SK-N-SH treated with all-trans-retinoic acid at 6 μM for 48 hours (cell line): ENCODE measurements at regions not wholly inside any gene's neighbourhood (a gene's known extent, or its start where the extent isn't known, plus 50 kb on each side); places are given as distances from the start of the nearest gene placed in this dataset.

ENCODE experiments used
- ARNTL ChIP-seq: fragments of 450-650 bp; formaldehyde crosslinking; IDR thresholded peaks from 2 replicates; pipeline ENCODE4 v1.5.0; 2020; ENCODE audit warnings: low read depth, mild to moderate bottlenecking, moderate library complexity, borderline replicate concordance
- BACH2 ChIP-seq: fragments of 250-450 bp; sonication (Bioruptor Pico); IDR thresholded peaks from 2 replicates; pipeline ENCODE4 v1.9.0; 2021; ENCODE audit warnings: mild to moderate bottlenecking, borderline replicate concordance
- GLIS3 ChIP-seq: fragments of 250-450 bp; sonication (Bioruptor Pico); IDR thresholded peaks from 2 replicates; pipeline ENCODE4 v1.5.0; 2020; ENCODE audit warnings: mild to moderate bottlenecking, moderate library complexity
- TOX ChIP-seq: fragments of 250-450 bp; sonication (Bioruptor Pico); IDR thresholded peaks from 2 replicates; pipeline ENCODE4 v1.8.0; 2021; ENCODE audit warnings: mild to moderate bottlenecking, moderate library complexity, borderline replicate concordance
- ZNF70 ChIP-seq: fragments of 450-650 bp; formaldehyde crosslinking; IDR thresholded peaks from 2 replicates; pipeline ENCODE4 v1.5.0; 2020; ENCODE audit warnings: mild to moderate bottlenecking, moderate library complexity
- ZNF8 ChIP-seq: fragments of 450-650 bp; formaldehyde crosslinking; IDR thresholded peaks from 2 replicates; pipeline ENCODE4 v1.5.0; 2020; ENCODE audit warnings: mild to moderate bottlenecking, moderate library complexity
- TF ChIP-seq, protein P1 (sequence below): fragments of 250-450 bp; sonication (Bioruptor Pico); IDR thresholded peaks from 2 replicates; pipeline ENCODE4 v1.5.1; 2020; ENCODE audit warnings: low read depth, mild to moderate bottlenecking, moderate library complexity
- TF ChIP-seq, protein P2 (sequence below): fragments of 250-450 bp; sonication (Bioruptor Pico); IDR thresholded peaks from 2 replicates; pipeline ENCODE4 v1.8.0; 2021; ENCODE audit warnings: low read depth, mild to moderate bottlenecking, moderate library complexity, borderline replicate concordance
- TF ChIP-seq, protein P3 (sequence below): fragments of 250-450 bp; sonication (Bioruptor Pico); IDR thresholded peaks from 2 replicates; pipeline ENCODE4 v1.5.1; 2021; ENCODE audit warnings: mild to moderate bottlenecking, moderate library complexity

DNA sequence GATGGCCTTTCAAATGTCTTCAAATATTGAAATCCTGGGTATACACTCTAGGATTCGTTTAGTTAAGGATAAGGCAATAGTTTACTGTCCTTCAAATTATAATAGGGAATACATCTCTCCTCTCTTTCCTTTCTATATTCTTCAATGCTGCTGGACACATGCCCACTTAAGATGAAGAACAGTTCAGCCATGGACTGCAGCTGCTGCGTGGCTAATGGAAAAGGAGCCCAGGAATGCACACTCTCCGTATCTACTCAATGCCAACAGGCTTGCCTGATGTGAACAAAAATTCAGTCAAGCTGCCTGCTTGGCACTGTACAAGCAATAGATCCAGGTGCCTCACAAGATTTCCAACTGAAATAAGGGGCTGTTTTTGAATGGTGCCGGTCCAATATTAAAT is 321.2 kb upstream of the LYPLAL1 start:
- TF ChIP-seq, protein P1, sequence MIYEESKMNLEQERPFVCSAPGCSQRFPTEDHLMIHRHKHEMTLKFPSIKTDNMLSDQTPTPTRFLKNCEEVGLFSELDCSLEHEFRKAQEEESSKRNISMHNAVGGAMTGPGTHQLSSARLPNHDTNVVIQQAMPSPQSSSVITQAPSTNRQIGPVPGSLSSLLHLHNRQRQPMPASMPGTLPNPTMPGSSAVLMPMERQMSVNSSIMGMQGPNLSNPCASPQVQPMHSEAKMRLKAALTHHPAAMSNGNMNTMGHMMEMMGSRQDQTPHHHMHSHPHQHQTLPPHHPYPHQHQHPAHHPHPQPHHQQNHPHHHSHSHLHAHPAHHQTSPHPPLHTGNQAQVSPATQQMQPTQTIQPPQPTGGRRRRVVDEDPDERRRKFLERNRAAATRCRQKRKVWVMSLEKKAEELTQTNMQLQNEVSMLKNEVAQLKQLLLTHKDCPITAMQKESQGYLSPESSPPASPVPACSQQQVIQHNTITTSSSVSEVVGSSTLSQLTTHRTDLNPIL (CRISPR knock-in tag) = no peak
- no peak for TF ChIP-seq ARNTL (CRISPR knock-in tag)
- TF ChIP-seq BACH2 (CRISPR knock-in tag) = no peak
- TF ChIP-seq, protein P2, sequence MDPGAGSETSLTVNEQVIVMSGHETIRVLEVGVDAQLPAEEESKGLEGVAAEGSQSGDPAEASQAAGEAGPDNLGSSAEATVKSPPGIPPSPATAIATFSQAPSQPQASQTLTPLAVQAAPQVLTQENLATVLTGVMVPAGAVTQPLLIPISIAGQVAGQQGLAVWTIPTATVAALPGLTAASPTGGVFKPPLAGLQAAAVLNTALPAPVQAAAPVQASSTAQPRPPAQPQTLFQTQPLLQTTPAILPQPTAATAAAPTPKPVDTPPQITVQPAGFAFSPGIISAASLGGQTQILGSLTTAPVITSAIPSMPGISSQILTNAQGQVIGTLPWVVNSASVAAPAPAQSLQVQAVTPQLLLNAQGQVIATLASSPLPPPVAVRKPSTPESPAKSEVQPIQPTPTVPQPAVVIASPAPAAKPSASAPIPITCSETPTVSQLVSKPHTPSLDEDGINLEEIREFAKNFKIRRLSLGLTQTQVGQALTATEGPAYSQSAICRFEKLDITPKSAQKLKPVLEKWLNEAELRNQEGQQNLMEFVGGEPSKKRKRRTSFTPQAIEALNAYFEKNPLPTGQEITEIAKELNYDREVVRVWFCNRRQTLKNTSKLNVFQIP (CRISPR knock-in tag) = no peak
- TF ChIP-seq GLIS3 = no peak
- TF ChIP-seq ZNF8 (CRISPR knock-in tag) = no peak
- TF ChIP-seq, protein P3, sequence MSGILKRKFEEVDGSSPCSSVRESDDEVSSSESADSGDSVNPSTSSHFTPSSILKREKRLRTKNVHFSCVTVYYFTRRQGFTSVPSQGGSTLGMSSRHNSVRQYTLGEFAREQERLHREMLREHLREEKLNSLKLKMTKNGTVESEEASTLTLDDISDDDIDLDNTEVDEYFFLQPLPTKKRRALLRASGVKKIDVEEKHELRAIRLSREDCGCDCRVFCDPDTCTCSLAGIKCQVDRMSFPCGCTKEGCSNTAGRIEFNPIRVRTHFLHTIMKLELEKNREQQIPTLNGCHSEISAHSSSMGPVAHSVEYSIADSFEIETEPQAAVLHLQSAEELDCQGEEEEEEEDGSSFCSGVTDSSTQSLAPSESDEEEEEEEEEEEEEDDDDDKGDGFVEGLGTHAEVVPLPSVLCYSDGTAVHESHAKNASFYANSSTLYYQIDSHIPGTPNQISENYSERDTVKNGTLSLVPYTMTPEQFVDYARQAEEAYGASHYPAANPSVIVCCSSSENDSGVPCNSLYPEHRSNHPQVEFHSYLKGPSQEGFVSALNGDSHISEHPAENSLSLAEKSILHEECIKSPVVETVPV (CRISPR knock-in tag) = no peak
- no peak for TF ChIP-seq ZNF70 (CRISPR knock-in tag)
- no peak for TF ChIP-seq TOX
